ENCODE measurements at regions not wholly inside any gene's neighbourhood (a gene's known extent, or its start where the extent isn't known, plus 50 kb on each side); places are given as distances from the start of the nearest gene placed in this dataset.

- TF ChIP-seq CTCF (IDR thresholded peaks at IDR 0.05; ENCODE audit: borderline replicate concordance, extremely low read depth, low read length, poor library complexity, severe bottlenecking) (no peak), EZH2 (IDR thresholded peaks at IDR 0.05; ENCODE audit: borderline replicate concordance, low read depth, low read length, severe bottlenecking) (no peak)
Measured at GRCh38 chr20:50415516-50416268, 94.5 kb upstream of the PTPN1 start.

Measured in DND-41 (cell line).